Panc1 (cell line): ENCODE measurements at regions not wholly inside any gene's neighbourhood (a gene's known extent, or its start where the extent isn't known, plus 50 kb on each side); places are given as distances from the start of the nearest gene placed in this dataset.

Source experiments
- CTCF ChIP-seq: fragments of 450-650 bp; IDR thresholded peaks from 2 replicates; pipeline ENCODE4 v1.5.1; 2017; ENCODE audit warnings: mild to moderate bottlenecking
- POLR2AphosphoS5 ChIP-seq: IDR thresholded peaks from 2 replicates; pipeline ENCODE4 v1.6.1; 2012; ENCODE audit warnings: mild to moderate bottlenecking, low read depth, low read length, moderate library complexity
- REST ChIP-seq, 2 experiments: IDR thresholded peaks; 2 replicates each; pipeline ENCODE4 v1.6.1; 2011 to 2012; ENCODE audit warnings: low read depth in 2 of 2, control low read depth in 1 of 2, low read length in 1 of 2, mild to moderate bottlenecking in 1 of 2, moderate library complexity in 1 of 2; ENCODE audit not compliant: insufficient read depth in 1 of 2

GRCh38 chr10:125227546-125227945, 67.2 kb upstream of the CTBP2 start:
- TF ChIP-seq CTCF (no peak), POLR2AphosphoS5 (no peak), REST (IDR thresholded peaks at IDR 0.05; ENCODE audit: insufficient read depth in 1 of 2, low read depth in 2 of 2, low read length in 1 of 2) (no peak)
